LNCaP clone FGC (cell line): ENCODE measurements at regions not wholly inside any gene's neighbourhood (a gene's known extent, or its start where the extent isn't known, plus 50 kb on each side); places are given as distances from the start of the nearest gene placed in this dataset.
"Not testable (repeated sequence)": the region's sequence is repeated elsewhere in the genome, so short reads cannot be mapped to it uniquely, and the experiment has no call there.

ENCODE experiments used
- DNase-seq: peaks from one replicate; pipeline ENCODE4 v3.0.0-alpha.2; 2011; ENCODE audit warnings: low read depth
- H3K4me3 ChIP-seq: 2 replicates; pipeline ENCODE4 v1.5.1; 2011; ENCODE audit warnings: mild to moderate bottlenecking, low read depth, low read length, control low read depth
- TF ChIP-seq, protein P1 (sequence below): IDR thresholded peaks from 2 replicates; pipeline ENCODE4 v1.5.1; 2012; ENCODE audit warnings: mild to moderate bottlenecking; ENCODE audit not compliant: control insufficient read depth, insufficient read depth; ENCODE audit errors: extremely low read depth

- no peak overlapping the region for H3K4me3 ChIP-seq
- TF ChIP-seq, protein P1, sequence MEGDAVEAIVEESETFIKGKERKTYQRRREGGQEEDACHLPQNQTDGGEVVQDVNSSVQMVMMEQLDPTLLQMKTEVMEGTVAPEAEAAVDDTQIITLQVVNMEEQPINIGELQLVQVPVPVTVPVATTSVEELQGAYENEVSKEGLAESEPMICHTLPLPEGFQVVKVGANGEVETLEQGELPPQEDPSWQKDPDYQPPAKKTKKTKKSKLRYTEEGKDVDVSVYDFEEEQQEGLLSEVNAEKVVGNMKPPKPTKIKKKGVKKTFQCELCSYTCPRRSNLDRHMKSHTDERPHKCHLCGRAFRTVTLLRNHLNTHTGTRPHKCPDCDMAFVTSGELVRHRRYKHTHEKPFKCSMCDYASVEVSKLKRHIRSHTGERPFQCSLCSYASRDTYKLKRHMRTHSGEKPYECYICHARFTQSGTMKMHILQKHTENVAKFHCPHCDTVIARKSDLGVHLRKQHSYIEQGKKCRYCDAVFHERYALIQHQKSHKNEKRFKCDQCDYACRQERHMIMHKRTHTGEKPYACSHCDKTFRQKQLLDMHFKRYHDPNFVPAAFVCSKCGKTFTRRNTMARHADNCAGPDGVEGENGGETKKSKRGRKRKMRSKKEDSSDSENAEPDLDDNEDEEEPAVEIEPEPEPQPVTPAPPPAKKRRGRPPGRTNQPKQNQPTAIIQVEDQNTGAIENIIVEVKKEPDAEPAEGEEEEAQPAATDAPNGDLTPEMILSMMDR, result no peak
- DNase-seq, result no peak
Observed at GRCh38 chr4:132479543-132479942, 669.6 kb upstream of the PCDH10 start.

DNA sequence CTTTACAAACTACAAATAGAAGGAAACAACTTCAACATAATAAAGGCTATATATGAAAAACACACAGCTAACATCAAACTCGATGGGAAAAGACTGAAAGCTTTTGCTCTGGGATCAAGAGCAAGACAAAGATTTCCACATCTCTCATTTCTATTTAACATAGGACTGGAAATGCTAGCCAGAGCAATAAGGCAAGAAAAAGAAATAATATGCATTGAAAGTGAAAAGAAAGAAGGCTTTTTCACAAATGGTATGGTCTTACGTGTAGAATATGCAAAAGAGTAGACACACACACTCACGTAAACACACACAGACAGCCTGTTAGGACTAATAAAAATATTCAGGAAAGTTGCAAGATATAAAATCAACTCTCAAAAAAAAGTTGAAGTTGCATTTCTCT, 660.5 kb upstream of the PCDH10 start:
- TF ChIP-seq, protein P1, result no peak
- no peak overlapping the region for H3K4me3 ChIP-seq
- no peak for DNase-seq

- no peak overlapping the region for H3K4me3 ChIP-seq
- TF ChIP-seq, protein P1, result no peak
- no peak for DNase-seq
Observed at GRCh38 chr4:132493476-132493875, 655.6 kb upstream of the PCDH10 start.

DNA sequence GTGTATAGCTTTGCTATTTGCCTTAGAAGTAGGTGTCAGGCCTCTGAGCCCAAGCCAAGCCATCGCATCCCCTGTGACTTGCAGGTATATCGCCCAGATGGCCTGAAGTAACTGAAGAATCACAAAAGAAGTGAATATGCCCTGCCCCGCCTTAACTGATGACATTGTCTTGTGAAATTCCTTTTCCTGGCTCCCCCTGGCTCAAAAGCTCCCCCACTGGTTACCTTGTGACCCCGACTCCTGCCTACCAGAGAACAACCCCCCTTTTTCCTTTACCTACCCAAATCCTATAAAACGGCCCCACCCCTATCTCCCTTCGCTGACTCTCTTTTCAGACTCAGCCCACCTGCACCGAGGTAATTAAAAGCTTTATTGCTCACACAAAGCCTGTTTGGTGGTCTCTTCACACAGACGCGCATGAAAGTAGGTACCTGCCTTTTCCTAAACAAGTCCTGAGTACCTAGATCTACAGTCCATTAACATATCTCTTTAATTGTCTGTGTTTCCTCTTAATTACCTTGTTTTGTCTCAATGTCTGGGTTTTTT, 653.8 kb upstream of the PCDH10 start:
- not testable (repeated sequence) for H3K4me3 ChIP-seq, DNase-seq

DNA sequence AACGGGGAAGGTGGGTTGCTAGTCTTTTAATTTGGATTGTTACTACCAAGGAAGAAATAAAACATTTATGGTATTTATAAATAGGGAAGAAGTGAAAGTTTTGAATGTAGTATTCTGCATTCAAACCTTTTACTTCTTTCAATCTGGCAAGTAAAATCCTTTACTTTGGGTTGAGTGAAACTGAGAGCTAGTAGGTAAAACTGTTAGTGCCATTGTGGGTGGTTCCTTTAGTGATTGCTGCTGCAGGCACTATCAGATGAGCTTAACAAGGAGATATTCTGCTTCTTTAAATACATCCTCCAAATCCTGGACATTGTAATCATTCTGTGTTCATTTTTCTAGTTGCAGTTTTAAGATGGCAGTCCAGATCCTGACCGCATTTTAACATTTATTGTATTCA, 650.9 kb upstream of the PCDH10 start:
- H3K4me3 ChIP-seq, result no peak overlapping the region
- TF ChIP-seq, protein P1, result no peak
- DNase-seq, result no peak

GRCh38 chr4:132502096-132502552, 647.0 kb upstream of the PCDH10 start:
- H3K4me3 ChIP-seq, result no peak overlapping the region
- TF ChIP-seq, protein P1, result no peak
- no peak for DNase-seq

GRCh38 chr4:132504438-132504837, 644.7 kb upstream of the PCDH10 start:
- DNase-seq, result no peak
- TF ChIP-seq, protein P1, result no peak
- H3K4me3 ChIP-seq, result no peak overlapping the region
